Activated T-cell treated with anti-CD3 and anti-CD28 coated beads, Interleukin-2, amount 50 U/mL, for 24 hours (primary cell): ENCODE measurements at regions not wholly inside any gene's neighbourhood (a gene's known extent, or its start where the extent isn't known, plus 50 kb on each side); places are given as distances from the start of the nearest gene placed in this dataset.

Experiments used
- DNase-seq: peaks from one replicate; pipeline ENCODE4 v3.0.0-alpha.2; 2020
- H3K27ac Mint-ChIP-seq: 2 replicates; pipeline ENCODE4 v1.8.0; 2020; ENCODE audit warnings: mild to moderate bottlenecking, mixed read lengths
- H3K27me3 Mint-ChIP-seq: 2 replicates; pipeline ENCODE4 v1.8.0; 2020; ENCODE audit warnings: mixed read lengths
- H3K36me3 Mint-ChIP-seq: 2 replicates; pipeline ENCODE4 v1.8.0; 2020; ENCODE audit warnings: low read depth, mixed read lengths
- H3K4me1 Mint-ChIP-seq: 2 replicates; pipeline ENCODE4 v1.8.0; 2020; ENCODE audit warnings: low read depth, mixed read lengths
- H3K4me3 Mint-ChIP-seq: 2 replicates; pipeline ENCODE4 v1.8.0; 2020; ENCODE audit warnings: mild to moderate bottlenecking, moderate library complexity, mixed read lengths
- H3K9me3 Mint-ChIP-seq: 2 replicates; pipeline ENCODE4 v1.8.0; 2020; ENCODE audit warnings: mixed read lengths

DNA sequence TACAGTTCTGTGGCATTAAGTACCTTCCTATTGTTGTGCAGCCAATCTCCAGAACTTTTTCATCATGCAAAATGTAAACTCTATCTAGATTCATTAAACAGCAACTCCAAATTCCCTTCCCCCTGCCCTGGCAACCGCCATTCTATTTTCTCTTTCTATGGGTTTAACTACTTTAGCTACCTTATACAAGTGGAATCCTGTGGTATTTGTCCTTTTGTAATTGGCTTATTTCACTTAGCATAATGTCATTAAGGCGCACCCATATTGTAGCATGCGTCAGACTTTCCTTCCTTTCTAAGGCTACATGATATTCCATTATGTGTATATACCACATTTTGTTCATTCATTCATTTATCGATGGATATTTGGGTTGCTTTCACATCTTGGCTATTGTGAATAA lies 142.4 kb downstream of the CAAP1 start:
- DNase-seq, result no peak
- H3K9me3 Mint-ChIP-seq, result no peaks in the 10 kb centered on the region
- no peak overlapping the region for H3K4me3 Mint-ChIP-seq
- H3K27me3 Mint-ChIP-seq, result no peaks in the 10 kb centered on the region
- no peaks in the 10 kb centered on the region for H3K4me1 Mint-ChIP-seq
- H3K27ac Mint-ChIP-seq, result no peak overlapping the region
- no peaks in the 10 kb centered on the region for H3K36me3 Mint-ChIP-seq

DNA sequence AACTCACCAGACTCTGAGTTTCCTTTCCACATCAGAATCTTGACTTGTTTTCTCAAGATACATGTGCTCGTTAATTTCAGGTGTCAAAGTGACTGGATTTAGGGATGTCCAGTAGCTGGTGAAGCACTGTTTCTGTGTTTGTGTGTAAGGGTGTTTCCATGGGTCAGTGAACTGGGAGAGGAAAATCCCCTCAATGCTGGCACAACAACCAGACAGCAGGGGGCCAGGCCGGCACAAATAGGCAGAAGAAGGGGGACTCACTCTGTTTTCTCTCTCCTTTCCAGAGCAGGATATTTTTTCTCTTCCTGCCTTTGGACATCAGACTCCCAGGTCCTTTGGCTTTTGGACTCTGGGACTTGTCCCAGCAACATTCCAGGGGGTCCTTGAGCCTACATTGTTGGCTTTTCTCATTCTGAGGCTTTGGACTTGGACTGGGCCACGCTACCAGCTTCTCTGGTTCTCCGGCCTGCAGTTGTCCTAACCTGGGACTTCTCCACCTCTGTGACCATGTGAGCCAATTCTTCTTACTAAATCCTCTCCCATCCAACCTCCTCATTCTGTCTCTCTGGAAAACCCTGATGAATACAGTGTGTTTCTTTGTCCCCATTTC lies 144.0 kb downstream of the CAAP1 start:
- Mint-ChIP-seq H3K36me3 (no peaks in the 10 kb centered on the region), H3K4me1 (peaks cover 3% of the 10 kb centered on the region), H3K4me3 (no peak overlapping the region), H3K27ac (no peak overlapping the region), H3K27me3 (peaks cover 3% of the 10 kb centered on the region), H3K9me3 (no peaks in the 10 kb centered on the region)
- no peak for DNase-seq

DNA sequence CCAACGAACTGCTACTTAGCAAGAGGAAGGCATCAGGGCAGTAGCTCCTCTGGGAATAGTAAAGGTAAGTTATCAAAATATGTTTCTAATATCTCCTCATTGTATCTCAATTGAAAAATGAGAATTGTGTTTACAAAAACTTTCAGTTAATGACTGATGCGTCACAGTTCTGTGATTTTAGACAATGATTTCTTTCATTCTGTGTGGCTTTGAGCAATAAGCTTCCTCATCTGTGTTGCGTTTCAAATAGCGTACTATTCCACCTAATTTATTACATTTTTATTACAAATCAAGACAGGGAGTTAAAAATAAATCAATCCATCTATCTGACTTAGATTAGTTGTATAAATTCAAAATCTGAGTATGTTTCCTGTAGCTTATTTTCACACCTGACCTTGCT lies 145.0 kb downstream of the CAAP1 start:
- H3K4me3 Mint-ChIP-seq, result no peak overlapping the region
- no peak overlapping the region for H3K27ac Mint-ChIP-seq
- DNase-seq, result no peak
- peaks cover 8% of the 10 kb centered on the region for H3K27me3 Mint-ChIP-seq
- no peaks in the 10 kb centered on the region for H3K36me3 Mint-ChIP-seq
- H3K4me1 Mint-ChIP-seq, result peaks cover 3% of the 10 kb centered on the region
- no peaks in the 10 kb centered on the region for H3K9me3 Mint-ChIP-seq

DNA sequence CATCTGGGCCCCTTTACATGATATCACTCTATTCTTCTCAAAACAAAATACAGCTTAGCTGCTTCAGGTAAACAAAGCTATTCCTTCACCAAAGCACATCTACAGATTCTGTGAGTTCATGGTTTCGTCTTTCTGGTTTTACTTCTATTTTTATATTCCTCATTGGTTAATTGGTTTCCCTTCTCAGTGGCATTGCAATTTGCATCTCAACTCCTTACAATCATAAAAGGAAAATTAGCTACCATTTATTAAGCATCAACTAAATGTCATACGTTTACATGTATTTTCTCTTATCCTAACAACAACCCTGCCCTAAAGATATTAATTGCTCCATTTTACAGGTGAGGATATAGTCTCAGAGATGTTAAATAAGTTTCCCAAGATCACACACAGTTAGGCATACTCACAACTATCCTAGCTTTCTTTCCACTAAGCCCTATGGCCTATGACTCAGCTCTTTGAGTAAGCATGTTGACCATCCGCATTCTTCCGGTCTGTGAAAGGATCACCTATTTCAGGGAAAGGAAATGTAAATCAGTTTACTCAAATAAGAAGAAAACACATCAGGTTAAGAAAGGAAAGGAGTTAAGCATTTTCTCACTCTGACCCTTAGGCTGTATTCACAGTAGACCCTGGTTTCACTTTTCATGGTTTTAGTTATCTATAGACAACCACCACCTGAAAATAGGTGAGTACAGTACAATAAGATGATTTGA lies 146.1 kb downstream of the CAAP1 start:
- no peaks in the 10 kb centered on the region for H3K9me3 Mint-ChIP-seq
- H3K36me3 Mint-ChIP-seq, result no peaks in the 10 kb centered on the region
- H3K4me1 Mint-ChIP-seq, result peaks cover 3% of the 10 kb centered on the region
- no peak for DNase-seq
- H3K4me3 Mint-ChIP-seq, result no peak overlapping the region
- H3K27ac Mint-ChIP-seq, result no peak overlapping the region
- peaks cover 10% of the 10 kb centered on the region for H3K27me3 Mint-ChIP-seq

DNA sequence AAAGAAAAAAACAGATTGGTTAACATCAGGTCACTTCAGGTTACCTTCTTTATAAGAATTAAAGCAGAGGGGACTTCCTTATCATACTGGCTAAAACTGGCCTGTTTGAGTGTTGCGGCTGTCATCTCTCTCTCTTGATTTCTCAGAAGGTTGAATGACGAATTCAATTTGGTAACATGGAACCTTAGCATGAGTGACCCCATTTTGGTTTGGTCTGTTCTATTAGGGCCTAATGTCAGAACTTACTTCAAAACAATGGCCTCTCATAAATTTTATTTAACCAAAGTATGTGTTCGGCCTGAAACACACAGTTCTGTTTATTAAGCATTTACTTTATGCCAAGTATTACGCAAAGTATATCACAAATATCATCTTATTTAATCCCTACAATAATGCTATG lies 147.5 kb downstream of the CAAP1 start:
- Mint-ChIP-seq H3K27ac (no peak overlapping the region), H3K4me1 (peaks cover 3% of the 10 kb centered on the region), H3K36me3 (no peaks in the 10 kb centered on the region), H3K27me3 (peaks cover 10% of the 10 kb centered on the region), H3K9me3 (no peaks in the 10 kb centered on the region), H3K4me3 (no peak overlapping the region)
- no peak for DNase-seq

DNA sequence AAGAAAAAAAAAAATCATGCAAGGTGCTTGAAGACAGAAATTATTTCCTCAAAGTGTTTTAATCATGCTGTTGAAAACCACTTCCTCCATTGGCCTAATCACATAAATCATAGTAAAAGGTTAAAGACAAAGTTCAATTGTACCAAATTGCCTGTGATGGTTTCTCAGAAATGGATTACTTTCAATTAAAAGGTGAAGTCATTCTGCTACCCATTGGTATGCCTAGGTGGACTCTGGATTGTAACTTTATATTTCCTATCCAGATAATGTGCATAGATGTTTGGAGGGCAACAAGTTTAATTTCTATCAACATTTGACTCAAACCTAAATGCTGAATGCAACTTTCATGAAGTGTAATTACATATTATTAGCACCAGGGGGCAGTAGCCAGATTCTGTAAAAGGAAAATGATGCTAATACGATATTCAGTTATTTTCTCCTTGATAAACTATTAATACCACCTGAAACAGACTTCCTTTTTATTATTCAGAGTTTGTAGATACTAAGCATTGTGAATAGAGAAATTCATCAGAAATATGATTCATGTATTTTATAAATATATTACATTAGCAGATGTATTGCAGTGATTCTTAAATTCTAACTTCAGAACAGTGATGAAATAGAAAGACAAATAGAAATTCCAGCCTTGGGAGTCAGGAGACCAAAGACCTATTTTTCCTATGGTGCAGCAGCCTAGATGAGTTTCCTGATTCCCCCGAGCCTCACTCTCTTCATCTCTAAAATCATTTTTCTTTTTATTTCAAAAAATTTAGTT lies 148.2 kb downstream of the CAAP1 start:
- Mint-ChIP-seq H3K9me3 (no peaks in the 10 kb centered on the region), H3K27me3 (peaks cover 10% of the 10 kb centered on the region), H3K4me3 (no peak overlapping the region), H3K4me1 (peaks cover 3% of the 10 kb centered on the region), H3K36me3 (no peaks in the 10 kb centered on the region), H3K27ac (no peak overlapping the region)
- DNase-seq, result no peak

DNA sequence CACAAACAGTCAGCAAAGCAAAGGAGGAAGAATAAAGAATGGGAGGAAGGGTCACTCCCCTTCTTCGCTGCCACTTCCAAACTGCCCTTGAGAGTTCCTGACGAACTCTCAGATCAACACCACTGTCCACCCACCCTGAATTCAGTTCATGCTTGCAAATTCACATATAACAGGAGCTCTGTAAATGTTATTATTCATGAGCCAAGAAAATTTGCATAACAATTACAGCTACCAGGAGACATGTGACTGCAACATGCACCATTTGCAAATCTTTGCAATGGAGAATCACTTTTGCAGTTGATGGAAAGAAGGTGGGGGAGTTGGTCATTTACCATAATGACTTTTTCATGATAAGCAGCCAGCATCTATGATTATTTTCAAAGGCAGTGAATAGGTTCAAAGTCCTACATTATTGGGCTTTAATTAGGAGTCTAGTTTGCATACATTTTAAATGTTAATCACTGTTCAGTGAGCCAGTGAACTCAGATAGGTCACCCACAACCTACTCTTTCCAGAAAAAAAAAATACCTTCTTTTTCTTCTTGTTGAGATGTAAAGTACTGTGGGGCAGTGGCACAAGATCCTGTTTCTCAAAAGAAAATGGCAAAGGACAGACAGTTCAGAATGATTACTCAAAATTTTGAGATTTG lies 149.7 kb downstream of the CAAP1 start:
- Mint-ChIP-seq H3K36me3 (no peaks in the 10 kb centered on the region), H3K27ac (no peak overlapping the region), H3K4me1 (peaks cover 3% of the 10 kb centered on the region), H3K27me3 (peaks cover 10% of the 10 kb centered on the region), H3K4me3 (no peak overlapping the region), H3K9me3 (peaks cover 6% of the 10 kb centered on the region)
- DNase-seq, result no peak

DNA sequence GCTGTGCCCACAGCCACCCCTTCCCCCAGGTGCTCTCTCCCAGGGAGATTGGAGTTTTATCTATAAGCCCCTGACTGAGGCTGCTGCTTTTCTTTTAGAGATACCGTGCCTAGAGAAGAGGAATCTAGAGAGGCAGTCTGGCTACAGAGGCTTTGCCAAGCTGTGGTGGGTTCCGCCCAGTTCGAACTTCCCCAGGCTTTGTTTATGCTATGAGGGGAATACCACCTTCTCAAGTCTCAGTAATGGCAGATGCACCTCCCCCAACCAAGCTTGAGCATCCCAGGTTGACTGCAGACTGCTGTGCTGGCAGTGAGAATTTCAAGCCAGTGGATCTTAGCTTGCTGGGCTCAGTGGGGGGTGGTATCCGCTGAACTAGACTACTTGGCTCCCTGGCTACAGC lies 157.4 kb downstream of the CAAP1 start:
- H3K4me3 Mint-ChIP-seq, result no peak overlapping the region
- H3K36me3 Mint-ChIP-seq, result no peaks in the 10 kb centered on the region
- no peaks in the 10 kb centered on the region for H3K4me1 Mint-ChIP-seq
- peaks cover 9% of the 10 kb centered on the region for H3K27me3 Mint-ChIP-seq
- H3K9me3 Mint-ChIP-seq, result peaks cover 9% of the 10 kb centered on the region
- DNase-seq, result no peak
- no peak overlapping the region for H3K27ac Mint-ChIP-seq

DNA sequence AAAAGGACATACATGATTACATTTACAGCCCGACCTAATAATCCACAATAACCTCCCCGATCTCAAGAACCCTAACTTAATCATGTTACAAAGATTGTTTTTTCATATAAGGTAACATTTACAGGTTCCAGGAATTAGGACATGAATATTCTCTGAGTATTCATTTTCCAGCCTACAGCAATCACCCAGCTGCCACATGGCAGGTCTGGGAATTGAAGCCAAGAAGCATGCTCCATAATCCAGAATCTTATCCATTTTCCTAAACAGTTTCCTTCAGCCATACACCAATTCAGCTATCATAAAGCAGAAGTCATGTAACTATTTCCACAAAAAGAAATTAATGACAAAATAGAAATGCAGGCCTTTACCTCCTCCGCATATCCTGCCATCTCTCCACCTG lies 163.4 kb downstream of the CAAP1 start:
- Mint-ChIP-seq H3K27me3 (peaks cover 5% of the 10 kb centered on the region), H3K4me3 (no peak overlapping the region), H3K36me3 (no peaks in the 10 kb centered on the region), H3K9me3 (no peaks in the 10 kb centered on the region), H3K27ac (no peak overlapping the region), H3K4me1 (no peaks in the 10 kb centered on the region)
- no peak for DNase-seq

DNA sequence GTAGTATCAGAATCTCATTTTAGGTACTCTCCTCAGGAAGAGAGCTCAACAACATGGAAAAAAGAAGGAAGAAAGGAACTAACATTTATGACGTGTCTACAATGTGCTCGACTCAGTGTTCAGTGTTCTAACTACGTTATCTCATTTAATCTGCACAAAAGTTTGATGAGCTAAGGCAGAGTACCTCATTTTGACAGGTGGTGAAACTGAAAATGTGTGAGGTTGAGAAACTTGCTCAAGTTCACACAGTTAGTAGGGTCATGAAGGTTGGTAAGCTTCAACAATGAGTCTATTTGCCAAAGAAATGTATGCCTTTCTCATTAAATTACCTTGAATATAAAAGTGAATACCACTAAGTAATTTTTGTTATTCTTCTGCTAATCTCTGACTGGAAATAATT lies 165.1 kb downstream of the CAAP1 start:
- no peak for DNase-seq
- Mint-ChIP-seq H3K9me3 (no peaks in the 10 kb centered on the region), H3K36me3 (no peaks in the 10 kb centered on the region), H3K27ac (no peak overlapping the region), H3K27me3 (peaks cover 5% of the 10 kb centered on the region), H3K4me1 (no peaks in the 10 kb centered on the region), H3K4me3 (no peak overlapping the region)

DNA sequence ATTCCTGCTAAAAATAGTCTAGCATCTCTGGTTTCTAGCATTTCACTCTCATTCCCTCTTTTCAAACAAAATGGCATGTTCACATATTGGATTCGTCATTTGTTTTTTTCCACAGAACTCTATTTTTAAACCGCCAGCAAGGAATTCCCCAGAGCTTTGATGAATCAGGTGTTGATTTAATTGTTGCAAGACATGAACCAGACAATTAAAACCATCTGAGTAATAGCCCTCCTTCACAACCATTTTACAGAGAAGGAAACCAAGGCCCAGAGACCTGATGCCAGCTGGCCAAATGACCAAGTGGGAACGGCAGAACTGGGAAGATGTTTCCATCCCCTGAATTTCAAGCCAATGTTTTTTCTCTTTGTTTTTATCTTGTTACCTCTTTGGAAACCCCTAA lies 167.0 kb downstream of the CAAP1 start:
- H3K4me3 Mint-ChIP-seq, result no peak overlapping the region
- DNase-seq, result no peak
- no peaks in the 10 kb centered on the region for H3K9me3 Mint-ChIP-seq
- no peak overlapping the region for H3K27ac Mint-ChIP-seq
- H3K4me1 Mint-ChIP-seq, result no peaks in the 10 kb centered on the region
- peaks cover 5% of the 10 kb centered on the region for H3K27me3 Mint-ChIP-seq
- no peaks in the 10 kb centered on the region for H3K36me3 Mint-ChIP-seq

DNA sequence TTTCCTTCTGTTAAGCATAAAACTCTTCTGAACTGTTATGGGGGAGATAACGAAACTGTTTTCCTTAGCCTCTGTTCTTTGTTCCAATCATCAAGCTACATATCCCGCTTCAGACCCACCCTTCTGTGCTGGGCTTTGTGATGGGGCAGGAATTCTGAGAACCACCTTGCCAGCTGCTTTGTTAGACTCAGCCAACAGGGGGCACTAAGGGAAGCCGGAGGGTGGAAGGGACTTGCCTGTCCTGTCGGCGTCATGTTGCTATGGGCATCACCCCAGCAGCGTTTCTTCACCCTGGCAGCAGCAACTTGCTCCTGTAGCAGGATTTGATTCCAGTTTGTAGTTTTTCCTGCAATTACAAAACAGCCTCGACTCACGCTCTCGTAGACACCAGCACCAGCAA lies 169.1 kb downstream of the CAAP1 start:
- Mint-ChIP-seq H3K27ac (no peak overlapping the region), H3K4me3 (no peak overlapping the region), H3K4me1 (no peaks in the 10 kb centered on the region), H3K9me3 (no peaks in the 10 kb centered on the region), H3K36me3 (no peaks in the 10 kb centered on the region), H3K27me3 (peaks cover 5% of the 10 kb centered on the region)
- peak; percentile 26 for DNase-seq

DNA sequence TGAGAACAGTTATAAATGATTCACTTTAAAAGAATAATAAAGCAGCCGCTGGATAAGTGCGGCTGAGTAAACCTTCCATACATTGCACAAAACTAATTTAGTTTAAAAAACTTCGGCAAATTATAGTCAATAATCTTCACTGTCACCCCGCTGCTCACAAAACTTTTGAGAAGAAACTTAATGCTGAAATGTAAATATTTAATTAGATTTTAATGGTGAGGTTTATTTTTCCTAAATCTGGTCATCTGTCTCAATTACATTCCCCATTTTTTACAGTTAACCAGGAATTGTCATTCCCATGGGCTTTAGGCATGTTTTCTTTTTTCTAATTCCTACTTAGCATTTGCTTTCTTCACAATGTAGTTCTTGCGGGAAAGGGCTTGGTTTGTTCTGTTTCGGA lies 169.8 kb downstream of the CAAP1 start:
- Mint-ChIP-seq H3K27me3 (peaks cover 5% of the 10 kb centered on the region), H3K4me1 (no peaks in the 10 kb centered on the region), H3K27ac (no peak overlapping the region), H3K36me3 (no peaks in the 10 kb centered on the region), H3K9me3 (no peaks in the 10 kb centered on the region), H3K4me3 (no peak overlapping the region)
- no peak for DNase-seq

DNA sequence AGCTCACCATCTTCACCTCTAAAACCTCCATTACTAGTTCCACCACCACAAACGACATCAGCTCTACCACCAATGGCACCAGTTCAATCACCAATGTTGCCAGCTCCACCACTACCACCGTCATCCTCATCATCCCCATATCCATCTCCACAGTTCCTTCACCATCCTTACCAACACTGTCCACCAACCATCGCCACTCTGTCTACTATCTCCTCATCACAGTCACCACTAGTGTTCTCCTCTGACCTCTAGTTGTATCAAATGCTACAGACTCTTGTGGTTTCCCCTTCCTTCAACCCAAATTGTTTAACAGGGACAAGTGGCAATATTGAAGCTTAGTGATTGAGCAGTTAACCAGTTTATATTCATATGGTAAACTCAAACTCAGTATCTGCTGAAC lies 182.6 kb downstream of the CAAP1 start:
- no peak overlapping the region for H3K4me3 Mint-ChIP-seq
- H3K27ac Mint-ChIP-seq, result no peak overlapping the region
- DNase-seq, result no peak
- peaks cover 2% of the 10 kb centered on the region for H3K27me3 Mint-ChIP-seq
- no peaks in the 10 kb centered on the region for H3K36me3 Mint-ChIP-seq
- no peaks in the 10 kb centered on the region for H3K4me1 Mint-ChIP-seq
- H3K9me3 Mint-ChIP-seq, result no peaks in the 10 kb centered on the region

DNA sequence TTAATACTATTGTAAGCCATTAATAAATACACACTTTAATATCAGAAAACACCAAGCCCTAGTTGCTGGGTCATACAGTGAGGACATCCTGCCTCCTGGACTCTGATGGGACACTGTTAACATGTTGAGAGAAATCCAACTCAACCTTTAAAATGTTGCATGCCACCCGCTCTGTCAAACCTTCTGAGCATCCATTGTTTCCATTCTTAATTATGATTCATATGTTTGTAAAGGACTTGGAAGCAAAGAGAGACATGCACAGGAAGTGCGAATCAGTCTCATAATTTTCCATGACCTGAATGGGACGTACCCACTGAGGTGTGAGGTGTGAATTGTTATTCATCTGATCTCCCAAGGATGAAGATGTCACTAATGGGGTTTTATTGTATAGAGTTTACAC lies 186.4 kb downstream of the CAAP1 start:
- Mint-ChIP-seq H3K4me3 (no peak overlapping the region), H3K9me3 (no peaks in the 10 kb centered on the region), H3K36me3 (no peaks in the 10 kb centered on the region), H3K27ac (no peak overlapping the region), H3K27me3 (no peaks in the 10 kb centered on the region), H3K4me1 (no peaks in the 10 kb centered on the region)
- DNase-seq, result no peak
